ENCODE measurements at regions not wholly inside any gene's neighbourhood (a gene's known extent, or its start where the extent isn't known, plus 50 kb on each side); places are given as distances from the start of the nearest gene placed in this dataset.

GRCh38 chr3:193910310-193910709 lies 225.6 kb upstream of the HES1 start:
- Histone ChIP-seq H4K20me1 (ENCODE audit: insufficient read depth, low read length, poor library complexity, severe bottlenecking) (no peaks in the 10 kb centered on the region), H3K4me3 (ENCODE audit: low read length, poor library complexity, severe bottlenecking) (peak overlapping the region; percentile 0), H3K79me2 (ENCODE audit: insufficient read depth, low read length) (no peaks in the 10 kb centered on the region), H3K4me1 (ENCODE audit: insufficient read depth, low read length, poor library complexity, severe bottlenecking) (peaks cover 72% of the 10 kb centered on the region), H3F3A (ENCODE audit: low read depth) (peaks cover 14% of the 10 kb centered on the region), H3K36me3 (ENCODE audit: insufficient read depth, low read length) (no peaks in the 10 kb centered on the region), H3K27me3 (ENCODE audit: insufficient read depth, low read length, poor library complexity, severe bottlenecking) (no peaks in the 10 kb centered on the region), H3K9me3 (ENCODE audit: insufficient read depth, low read depth, low read length) (no peaks in the 10 kb centered on the region), H3K9me2 (replicated peaks; ENCODE audit: low read depth, low read length) (no peaks in the 10 kb centered on the region), H3K9ac (ENCODE audit: low read depth, low read length, poor library complexity, severe bottlenecking) (peak overlapping the region; percentile 63), H2AFZ (ENCODE audit: low read length) (no peak overlapping the region), H3K4me2 (ENCODE audit: low read depth, low read length, poor library complexity, severe bottlenecking) (peak overlapping the region; percentile 68)
- TF ChIP-seq CTCF (conservative IDR thresholded peaks at IDR 0.05; ENCODE audit: low read length) (no peak), EZH2phosphoT487 (IDR thresholded peaks at IDR 0.05; ENCODE audit: borderline replicate concordance) (no peak)

GRCh38 chr3:193910886-193911738 lies 224.8 kb upstream of the HES1 start:
- H3K4me2 ChIP-seq (ENCODE audit: low read depth, low read length, poor library complexity, severe bottlenecking): peak overlapping the region; percentile 68
- TF ChIP-seq CTCF (conservative IDR thresholded peaks at IDR 0.05; ENCODE audit: low read length): no peak
- TF ChIP-seq EZH2phosphoT487 (IDR thresholded peaks at IDR 0.05; ENCODE audit: borderline replicate concordance): no peak
- H3K4me1 ChIP-seq (ENCODE audit: insufficient read depth, low read length, poor library complexity, severe bottlenecking): peaks cover 65% of the 10 kb centered on the region
- H2AFZ ChIP-seq (ENCODE audit: low read length): peak overlapping the region; percentile 25; the same call in 1 of the 2 replicates
- no peaks in the 10 kb centered on the region for H3K36me3 ChIP-seq (ENCODE audit: insufficient read depth, low read length)
- H3K9me2 ChIP-seq (replicated peaks; ENCODE audit: low read depth, low read length): no peaks in the 10 kb centered on the region
- H4K20me1 ChIP-seq (ENCODE audit: insufficient read depth, low read length, poor library complexity, severe bottlenecking): no peaks in the 10 kb centered on the region
- no peaks in the 10 kb centered on the region for H3K79me2 ChIP-seq (ENCODE audit: insufficient read depth, low read length)
- H3K9ac ChIP-seq (ENCODE audit: low read depth, low read length, poor library complexity, severe bottlenecking): peak overlapping the region; percentile 63
- H3K4me3 ChIP-seq (ENCODE audit: low read length, poor library complexity, severe bottlenecking): peak overlapping the region; percentile 27
- H3F3A ChIP-seq (ENCODE audit: low read depth): peaks cover 14% of the 10 kb centered on the region
- no peaks in the 10 kb centered on the region for H3K9me3 ChIP-seq (ENCODE audit: insufficient read depth, low read depth, low read length)
- H3K27me3 ChIP-seq (ENCODE audit: insufficient read depth, low read length, poor library complexity, severe bottlenecking): no peaks in the 10 kb centered on the region

- Histone ChIP-seq H3K9ac (ENCODE audit: low read depth, low read length, poor library complexity, severe bottlenecking) (peak overlapping the region; percentile 63), H3K4me3 (ENCODE audit: low read length, poor library complexity, severe bottlenecking) (no peak overlapping the region), H2AFZ (ENCODE audit: low read length) (0 out of 2 replicates have a peak overlapping the region, but pooled peaks have one; percentile 25), H3K36me3 (ENCODE audit: insufficient read depth, low read length) (no peaks in the 10 kb centered on the region), H3K9me2 (replicated peaks; ENCODE audit: low read depth, low read length) (no peaks in the 10 kb centered on the region), H3K79me2 (ENCODE audit: insufficient read depth, low read length) (no peaks in the 10 kb centered on the region), H3K4me2 (ENCODE audit: low read depth, low read length, poor library complexity, severe bottlenecking) (peak overlapping the region; percentile 68), H3K9me3 (ENCODE audit: insufficient read depth, low read depth, low read length) (no peaks in the 10 kb centered on the region), H4K20me1 (ENCODE audit: insufficient read depth, low read length, poor library complexity, severe bottlenecking) (no peaks in the 10 kb centered on the region), H3F3A (ENCODE audit: low read depth) (peaks cover 14% of the 10 kb centered on the region), H3K4me1 (ENCODE audit: insufficient read depth, low read length, poor library complexity, severe bottlenecking) (peaks cover 61% of the 10 kb centered on the region), H3K27me3 (ENCODE audit: insufficient read depth, low read length, poor library complexity, severe bottlenecking) (no peaks in the 10 kb centered on the region)
- TF ChIP-seq CTCF (conservative IDR thresholded peaks at IDR 0.05; ENCODE audit: low read length) (no peak), EZH2phosphoT487 (IDR thresholded peaks at IDR 0.05; ENCODE audit: borderline replicate concordance) (no peak)
These were observed 224.1 kb upstream of the HES1 start for GRCh38 chr3:193911784-193912340.
